A549 (cell line): ENCODE measurements at regions not wholly inside any gene's neighbourhood (a gene's known extent, or its start where the extent isn't known, plus 50 kb on each side); places are given as distances from the start of the nearest gene placed in this dataset.

ENCODE experiments used
- CEBPB ChIP-seq, 2 experiments: fragments of >200 bp in 1 of 2; sonication (Bioruptor Twin) in 1 of 2; formaldehyde crosslinking in 1 of 2; IDR thresholded peaks; 2 replicates each; pipeline ENCODE4 v1.6.1; 2012 to 2016
- CHD2 ChIP-seq: fragments of 150-350 bp; IDR thresholded peaks from 2 replicates; pipeline ENCODE4 v1.6.1; 2014; ENCODE audit warnings: low read length; ENCODE audit not compliant: partially characterized antibody
- CTCF ChIP-seq: fragments of >200 bp; sonication (Bioruptor Twin); formaldehyde crosslinking; IDR thresholded peaks from 3 replicates; pipeline ENCODE4 v1.5.1; 2016
- KDM1A ChIP-seq: fragments of 200-600 bp; sonication (generic); IDR thresholded peaks from 2 replicates; pipeline ENCODE4 v1.6.1; 2016; ENCODE audit warnings: low read depth, mild to moderate bottlenecking
- MAZ ChIP-seq: fragments of 150-350 bp; IDR thresholded peaks from 2 replicates; pipeline ENCODE4 v1.6.1; 2014; ENCODE audit warnings: antibody characterized with exemption, low read depth, low read length, borderline replicate concordance
- POLR2A ChIP-seq: IDR thresholded peaks from 2 replicates; pipeline ENCODE4 v1.6.1; 2012; ENCODE audit warnings: mild to moderate bottlenecking, low read length
- RARB ChIP-seq: fragments of 250-450 bp; sonication (Bioruptor Pico); IDR thresholded peaks from 2 replicates; pipeline ENCODE4 v1.8.0; 2021; ENCODE audit warnings: mild to moderate bottlenecking, moderate library complexity
- REST ChIP-seq: fragments of 200-600 bp; sonication (generic); IDR thresholded peaks from 2 replicates; pipeline ENCODE4 v1.6.1; 2016; ENCODE audit warnings: antibody characterized with exemption, mild to moderate bottlenecking, moderate library complexity
- SREBF2 ChIP-seq: fragments of 450-650 bp; IDR thresholded peaks from 2 replicates; pipeline ENCODE4 v1.6.1; 2014; ENCODE audit warnings: mild to moderate bottlenecking, moderate library complexity
- TP53 ChIP-seq: fragments of 250-450 bp; sonication (Bioruptor Pico); IDR thresholded peaks from 2 replicates; pipeline ENCODE4 v1.5.0; 2021; ENCODE audit warnings: mild to moderate bottlenecking, moderate library complexity
- ZC3H11A ChIP-seq: fragments of 450-650 bp; IDR thresholded peaks from 2 replicates; pipeline ENCODE4 v1.6.1; 2014; ENCODE audit warnings: antibody characterized with exemption, mild to moderate bottlenecking
- ZFP36 ChIP-seq: fragments of 450-650 bp; IDR thresholded peaks from 2 replicates; pipeline ENCODE4 v1.6.1; 2014; ENCODE audit warnings: borderline replicate concordance; ENCODE audit not compliant: partially characterized antibody

- TF ChIP-seq CTCF (no peak), KDM1A (no peak), MAZ (no peak), TP53 (CRISPR knock-in tag) (no peak), REST (no peak), ZC3H11A (no peak), ZFP36 (no peak), POLR2A (no peak), CHD2 (no peak), RARB (no peak), SREBF2 (no peak), CEBPB (IDR thresholded peaks at IDR 0.05) (no peak)
Measured at GRCh38 chr15:61624950-61625349, 395.8 kb upstream of the RORA start.
